GM18907 (cell line): ENCODE measurements at regions not wholly inside any gene's neighbourhood (a gene's known extent, or its start where the extent isn't known, plus 50 kb on each side); places are given as distances from the start of the nearest gene placed in this dataset.
A peak's percentile ranks its signal among the peaks of the same experiment; 100 is the strongest.

Experiments
- ATAC-seq: cut with Tn5 transposase; IDR thresholded peaks from one replicate; pipeline ENCODE4 v1.9.1; 2021; ENCODE audit warnings: mild to moderate bottlenecking, moderate library complexity; ENCODE audit not compliant: unreplicated experiment

DNA sequence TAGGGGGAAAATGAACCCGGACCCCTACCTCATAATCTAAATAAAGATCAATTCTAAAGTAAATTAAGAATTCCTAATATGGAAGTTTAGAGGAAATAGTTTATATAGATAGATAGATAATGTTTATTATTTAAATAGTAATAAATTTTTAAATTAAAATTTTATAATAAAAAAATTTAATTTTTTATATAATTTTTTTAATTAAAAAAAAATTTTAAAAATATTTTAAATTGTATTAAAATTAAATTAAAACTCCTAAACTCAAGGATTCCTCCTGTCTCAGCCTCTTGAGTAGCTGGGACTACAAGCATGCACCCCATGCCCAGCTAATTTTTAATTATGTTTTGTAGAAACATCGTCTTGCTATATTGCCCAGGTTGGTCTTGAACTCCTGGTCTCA, 186.9 kb upstream of the VRK2 start:
- ATAC-seq, result no peak

DNA sequence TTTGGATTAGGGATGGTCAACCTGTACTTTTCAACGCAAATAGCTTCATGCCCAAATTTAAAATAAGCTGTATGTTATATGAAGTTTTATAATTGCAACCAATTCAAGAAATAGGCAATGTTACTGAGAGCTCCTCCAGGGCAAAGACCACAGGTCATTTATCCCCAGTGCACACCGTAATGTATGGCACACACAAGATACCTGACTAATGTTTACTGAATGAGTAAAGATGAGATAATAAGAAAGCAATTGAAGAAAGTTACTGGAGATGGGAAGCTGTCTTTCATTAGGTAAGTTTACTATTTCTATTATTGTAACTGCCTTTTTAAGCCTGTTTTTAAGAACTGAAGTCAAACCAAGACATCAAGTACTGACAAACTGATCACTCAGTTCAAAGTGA, 184.5 kb upstream of the VRK2 start:
- no peak for ATAC-seq

GRCh38 chr2:57862727-57863126, 183.9 kb upstream of the VRK2 start:
- ATAC-seq, result no peak

DNA sequence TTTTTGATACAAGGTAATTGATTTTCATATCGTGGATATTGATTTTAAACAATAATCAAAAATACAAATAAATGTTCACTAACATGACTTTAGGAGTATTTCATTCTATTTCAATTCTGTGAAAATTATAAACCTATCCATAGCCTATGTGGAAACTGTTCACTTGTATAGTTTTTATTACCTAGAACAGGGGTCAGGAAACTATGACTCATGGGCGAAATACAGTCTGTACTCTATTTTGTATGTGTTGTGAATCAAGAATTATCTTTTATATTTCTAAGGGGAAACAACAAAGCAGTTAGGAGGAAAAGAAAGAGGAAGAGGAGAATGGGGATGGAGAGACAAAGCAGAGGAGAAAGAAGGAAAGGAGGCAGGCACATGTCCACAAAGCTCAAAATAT, 181.7 kb upstream of the VRK2 start:
- no peak for ATAC-seq

- no peak for ATAC-seq
Observed at GRCh38 chr2:57867730-57868129, 178.9 kb upstream of the VRK2 start.

DNA sequence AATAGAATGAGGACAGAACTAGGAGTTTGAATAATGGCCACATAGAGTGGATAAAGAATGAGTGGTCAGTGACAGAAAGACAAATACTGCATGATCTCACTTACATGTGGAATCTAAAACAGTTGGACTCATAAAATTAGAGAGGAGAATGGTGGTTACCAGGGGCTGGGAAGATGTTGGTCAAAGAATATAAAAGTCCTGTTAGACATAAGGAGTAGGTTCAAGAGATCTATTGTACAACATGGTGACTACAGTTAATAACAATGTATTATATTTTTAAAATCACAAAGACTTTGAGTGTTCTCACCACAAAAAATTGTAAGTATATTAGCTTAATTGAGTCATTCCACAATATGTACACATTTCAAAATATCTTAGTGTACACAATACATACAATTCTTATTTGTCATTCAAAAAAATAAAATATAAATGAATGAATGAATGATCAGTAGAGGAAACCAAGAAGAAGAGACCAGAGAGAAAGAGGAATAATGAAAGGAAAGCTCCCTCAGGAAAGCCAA, 177.9 kb upstream of the VRK2 start:
- no peak for ATAC-seq

DNA sequence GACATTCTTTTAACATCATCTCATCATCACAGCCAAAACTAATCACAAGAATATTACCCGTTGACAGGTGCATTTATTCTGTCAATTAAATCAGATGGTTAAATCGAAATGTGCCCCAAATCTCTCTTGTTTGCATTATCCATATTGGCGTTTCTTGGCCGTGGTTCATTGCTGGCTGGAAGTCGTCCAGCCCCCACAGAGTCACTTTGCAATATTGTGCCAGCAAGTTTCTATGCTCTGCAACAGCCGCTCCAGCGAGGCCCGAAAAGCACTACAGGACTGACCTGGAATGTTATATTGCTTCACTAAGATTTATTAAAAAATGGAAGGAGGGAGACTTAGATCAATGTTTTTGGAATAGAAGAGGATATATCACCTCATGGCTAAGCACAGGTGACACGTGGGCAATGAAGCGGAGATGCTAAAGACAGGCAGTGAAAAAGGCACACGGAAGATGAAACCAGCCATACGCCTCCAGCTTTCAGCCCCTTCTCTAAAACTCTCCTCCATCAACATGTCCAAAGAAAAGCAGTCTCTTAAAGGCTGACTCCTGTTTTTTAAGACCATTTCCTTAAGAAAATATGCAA, 176.8 kb upstream of the VRK2 start:
- no peak for ATAC-seq

DNA sequence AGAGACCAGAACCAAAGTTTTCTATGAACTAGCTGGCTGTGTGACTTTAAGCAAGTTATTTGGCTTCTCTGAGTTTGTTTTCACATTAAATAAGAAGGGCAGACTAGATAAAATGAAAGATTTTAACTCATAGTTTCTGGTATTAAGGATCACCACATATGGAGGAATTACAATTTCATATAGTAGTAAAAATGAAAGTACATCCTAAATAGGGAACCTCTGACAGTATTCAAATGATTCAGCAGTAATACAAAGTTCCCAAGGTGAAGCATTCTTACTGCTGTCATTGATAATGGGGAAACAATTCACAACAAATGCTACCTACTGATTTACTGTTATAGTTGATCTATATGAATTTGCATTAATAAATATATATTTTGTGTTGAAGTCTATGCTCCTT, 170.3 kb upstream of the VRK2 start:
- ATAC-seq, result peak; percentile 65

GRCh38 chr2:57877811-57878170, 168.8 kb upstream of the VRK2 start:
- no peak for ATAC-seq

GRCh38 chr2:57878171-57878865, 168.3 kb upstream of the VRK2 start:
- no peak for ATAC-seq

DNA sequence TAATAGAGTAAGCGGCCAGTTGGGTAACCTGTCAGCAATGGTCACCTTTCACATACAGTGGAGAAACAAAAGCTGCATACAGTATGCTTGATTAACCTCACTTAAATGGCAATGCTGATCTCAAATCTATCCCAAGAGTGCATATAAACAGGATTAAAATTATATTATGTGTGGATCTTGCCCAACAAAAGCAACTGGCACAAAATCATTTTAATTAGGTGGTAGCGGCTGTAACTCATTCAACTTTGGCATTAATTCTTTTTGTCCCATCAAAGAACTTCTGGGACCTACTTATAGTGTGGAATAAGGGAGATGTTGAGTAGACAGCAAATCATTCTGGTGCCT, 167.8 kb upstream of the VRK2 start:
- ATAC-seq, result no peak

DNA sequence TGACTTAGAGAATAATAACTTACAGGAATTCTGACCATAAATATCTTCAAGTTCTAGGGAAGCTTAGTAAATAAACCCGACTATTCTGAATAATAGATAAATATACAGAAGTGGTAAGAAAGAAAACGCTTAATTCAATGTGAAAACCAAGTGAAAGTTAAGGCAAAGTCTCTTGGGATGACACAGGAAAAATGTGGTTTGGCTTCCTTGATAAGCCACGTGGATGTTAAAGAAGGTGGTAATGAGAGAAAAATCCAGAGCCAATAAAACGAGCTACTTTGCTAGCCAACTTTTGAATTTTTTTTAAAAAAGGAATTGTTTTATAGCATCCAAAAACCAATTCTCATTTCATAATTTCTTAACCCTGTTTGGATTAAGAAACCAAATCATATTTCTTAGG, 166.2 kb upstream of the VRK2 start:
- ATAC-seq, result no peak

GRCh38 chr2:57880967-57881366, 165.6 kb upstream of the VRK2 start:
- ATAC-seq, result no peak

DNA sequence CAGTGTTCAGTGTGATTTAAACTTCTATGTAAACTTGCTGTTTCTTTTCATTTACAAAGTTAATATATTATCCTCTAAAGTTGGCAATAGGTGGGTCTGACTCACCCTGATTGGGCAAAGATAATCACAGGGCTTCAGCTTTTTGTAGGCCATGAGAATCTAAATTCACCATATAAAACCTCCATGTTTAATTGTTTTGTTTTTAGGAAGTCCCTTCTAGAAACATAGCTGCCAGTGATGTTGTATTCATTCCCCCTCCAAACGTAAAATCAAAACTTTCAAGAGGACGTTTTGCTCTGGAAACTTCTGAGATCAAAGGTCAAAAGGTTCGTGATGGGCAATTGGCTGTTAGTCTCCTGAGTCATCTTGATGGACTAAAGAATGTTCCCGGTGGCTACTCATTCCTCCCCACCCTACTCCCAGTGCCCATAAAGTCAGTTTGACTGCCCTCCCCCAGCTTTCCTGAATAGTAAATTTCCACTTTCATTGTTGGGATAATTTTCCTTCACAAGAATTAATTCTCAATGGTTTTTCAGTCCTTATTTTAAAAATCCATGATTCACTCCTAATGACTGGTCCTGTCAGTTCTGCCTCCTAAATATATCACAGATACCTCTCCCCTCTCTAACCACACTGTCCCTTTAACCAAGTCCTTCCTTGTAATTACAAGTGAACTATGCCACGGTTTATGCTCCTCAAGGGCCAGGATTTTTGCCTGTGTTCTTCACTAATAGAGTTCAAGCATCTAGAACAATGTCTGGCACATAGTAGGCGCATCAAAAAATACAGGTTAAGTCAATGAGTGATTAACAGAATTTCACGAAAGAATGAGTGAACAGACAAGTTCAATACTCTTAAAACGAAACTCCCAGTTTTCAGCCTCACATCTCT, 164.4 kb upstream of the VRK2 start:
- no peak for ATAC-seq

GRCh38 chr2:57882895-57883515, 163.6 kb upstream of the VRK2 start:
- no peak for ATAC-seq

- ATAC-seq, result no peak
Observed at GRCh38 chr2:57884281-57884680, 162.3 kb upstream of the VRK2 start.

GRCh38 chr2:57885742-57886141, 160.9 kb upstream of the VRK2 start:
- ATAC-seq, result no peak

DNA sequence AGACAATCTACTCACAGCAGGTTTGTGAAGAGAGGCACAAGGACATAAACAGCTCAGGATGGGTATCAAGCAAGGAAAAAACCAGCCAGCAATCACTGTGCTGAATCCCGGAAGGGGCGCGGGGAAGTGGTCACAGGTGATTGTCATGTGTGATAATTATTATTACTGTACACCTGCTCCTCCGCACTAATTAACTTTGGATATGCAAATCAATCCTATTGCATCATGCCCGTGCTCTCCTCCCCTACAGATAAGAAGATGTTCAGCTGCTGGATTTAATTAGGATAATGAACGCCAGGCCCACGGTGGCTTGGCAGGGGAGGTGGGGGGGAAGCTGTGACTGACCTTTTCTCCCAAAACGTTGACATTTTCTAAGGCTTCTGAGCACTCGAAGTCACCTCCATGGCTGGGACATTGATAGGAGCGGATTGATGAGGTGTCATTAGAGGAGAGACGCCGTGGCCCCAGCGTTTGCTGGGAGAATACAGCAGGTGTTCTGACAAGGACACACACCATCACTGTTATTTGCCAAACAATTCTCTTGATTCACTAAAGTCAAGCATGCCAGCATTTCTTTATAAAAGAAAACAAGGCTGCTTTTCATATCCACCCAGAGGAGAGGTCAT, 160.3 kb upstream of the VRK2 start:
- no peak for ATAC-seq

GRCh38 chr2:57888463-57888862, 158.1 kb upstream of the VRK2 start:
- ATAC-seq, result no peak

GRCh38 chr2:57890464-57890863, 156.1 kb upstream of the VRK2 start:
- peak; percentile 45 for ATAC-seq

DNA sequence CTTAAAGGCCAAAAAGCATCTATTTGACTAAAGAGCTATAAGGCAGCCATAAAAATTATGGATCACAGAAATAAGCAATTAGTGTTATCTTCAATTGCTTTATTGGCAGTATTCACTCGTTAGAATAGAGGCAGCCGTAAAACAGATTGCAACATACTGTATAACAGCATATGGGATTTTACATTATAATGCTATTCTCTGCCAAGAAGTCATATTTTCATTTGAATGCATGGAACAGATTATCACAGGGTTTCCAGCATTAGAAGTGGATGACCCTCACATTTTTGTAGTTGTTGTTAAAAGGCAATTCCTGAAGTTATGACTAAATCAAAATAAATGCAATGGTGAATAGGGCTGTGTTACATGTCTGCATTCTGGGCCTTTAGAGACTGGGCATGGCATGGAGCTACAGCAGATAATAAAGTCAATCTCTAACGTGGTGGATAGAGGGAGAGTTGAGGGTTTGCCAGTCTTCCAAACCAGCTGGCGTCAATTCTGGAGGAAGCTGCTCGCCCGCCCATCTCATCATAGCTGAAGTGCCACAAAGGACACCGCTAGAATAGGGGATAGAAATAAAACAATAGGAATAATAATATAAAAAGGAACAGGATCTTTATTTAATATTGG, 155.4 kb upstream of the VRK2 start:
- ATAC-seq, result no peak
